ENCODE measurements at regions not wholly inside any gene's neighbourhood (a gene's known extent, or its start where the extent isn't known, plus 50 kb on each side); places are given as distances from the start of the nearest gene placed in this dataset.
"Not testable (repeated sequence)": the region's sequence is repeated elsewhere in the genome, so short reads cannot be mapped to it uniquely, and the experiment has no call there.

- DNase-seq (ENCODE audit: low read depth) = no peak
- TF ChIP-seq CTCF (conservative IDR thresholded peaks at IDR 0.05; ENCODE audit: low read depth, low read length) = no peak
- H3K4me3 ChIP-seq (ENCODE audit: low read depth, low read length) = no peak overlapping the region
Measured at GRCh38 chr18:1777843-1778242, 793.5 kb downstream of the METTL4 start.

GRCh38 chr18:1778496-1779178 is 792.7 kb downstream of the METTL4 start:
- no peak overlapping the region for H3K4me3 ChIP-seq (ENCODE audit: low read depth, low read length)
- no peak for DNase-seq (ENCODE audit: low read depth)
- no peak for TF ChIP-seq CTCF (conservative IDR thresholded peaks at IDR 0.05; ENCODE audit: low read depth, low read length)

GRCh38 chr18:1779587-1779986 is 791.7 kb downstream of the METTL4 start:
- H3K4me3 ChIP-seq (ENCODE audit: low read depth, low read length) = no peak overlapping the region
- no peak for DNase-seq (ENCODE audit: low read depth)
- no peak for TF ChIP-seq CTCF (conservative IDR thresholded peaks at IDR 0.05; ENCODE audit: low read depth, low read length)

GRCh38 chr18:1784113-1784512 is 787.2 kb downstream of the METTL4 start:
- DNase-seq (ENCODE audit: low read depth) = no peak
- no peak overlapping the region for H3K4me3 ChIP-seq (ENCODE audit: low read depth, low read length)
- TF ChIP-seq CTCF (conservative IDR thresholded peaks at IDR 0.05; ENCODE audit: low read depth, low read length) = no peak

- H3K4me3 ChIP-seq (ENCODE audit: low read depth, low read length); DNase-seq (ENCODE audit: low read depth): not testable (repeated sequence)
Measured at GRCh38 chr18:1785980-1786379, 785.3 kb downstream of the METTL4 start.

GRCh38 chr18:1796636-1797035 is 774.7 kb downstream of the METTL4 start:
- TF ChIP-seq CTCF (conservative IDR thresholded peaks at IDR 0.05; ENCODE audit: low read depth, low read length) = no peak
- no peak for DNase-seq (ENCODE audit: low read depth)
- H3K4me3 ChIP-seq (ENCODE audit: low read depth, low read length) = no peak overlapping the region

- H3K4me3 ChIP-seq (ENCODE audit: low read depth, low read length) = no peak overlapping the region
- no peak for TF ChIP-seq CTCF (conservative IDR thresholded peaks at IDR 0.05; ENCODE audit: low read depth, low read length)
- no peak for DNase-seq (ENCODE audit: low read depth)
Measured at GRCh38 chr18:1797235-1797634, 774.1 kb downstream of the METTL4 start.

All from choroid plexus epithelial cell (primary cell).